Esophagus squamous epithelium (tissue), 4 donors: ENCODE measurements at regions not wholly inside any gene's neighbourhood (a gene's known extent, or its start where the extent isn't known, plus 50 kb on each side); places are given as distances from the start of the nearest gene placed in this dataset.

Experiments
- CTCF ChIP-seq, 6 experiments: fragments of 450-650 bp in 4 of 6; fragments of 200-600 bp in 2 of 6; sonication (generic) in 2 of 6; IDR thresholded peaks; one replicate each; pipeline ENCODE4 v1.5.1; 2016 to 2019; ENCODE audit warnings: antibody characterized with exemption in 6 of 6, mild to moderate bottlenecking in 4 of 6, moderate library complexity in 4 of 6
- POLR2A ChIP-seq, 4 donors: fragments of 450-650 bp; IDR thresholded peaks; one replicate each; pipeline ENCODE4 v1.6.1; 2017; ENCODE audit warnings: antibody characterized with exemption in 4 of 4, mild to moderate bottlenecking in 4 of 4, moderate library complexity in 3 of 4

DNA sequence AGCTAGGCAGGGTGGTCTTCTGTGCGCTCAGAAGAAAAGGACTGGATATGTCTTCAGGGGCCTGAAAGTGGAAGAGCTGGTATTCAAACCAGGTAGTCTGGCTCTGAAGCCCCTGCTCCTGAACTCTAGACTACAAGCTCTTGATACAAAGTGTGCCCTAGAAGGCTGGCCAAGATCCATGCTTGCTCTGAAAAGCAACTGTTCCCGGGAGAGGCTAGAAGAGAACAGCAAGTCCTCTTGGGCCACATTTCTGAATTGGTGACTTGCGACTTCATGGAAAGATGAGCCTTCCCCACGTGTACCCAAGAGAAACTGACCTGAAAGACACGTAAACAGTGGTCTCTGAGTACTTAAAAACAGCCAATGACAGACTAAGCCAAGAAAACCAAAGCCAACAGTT lies 123.3 kb upstream of the GRIK3 start:
- TF ChIP-seq POLR2A (IDR thresholded peaks at IDR 0.05) (no peak), CTCF (IDR thresholded peaks at IDR 0.05) (no peak)
